HK-2 (cell line): ENCODE measurements at regions not wholly inside any gene's neighbourhood (a gene's known extent, or its start where the extent isn't known, plus 50 kb on each side); places are given as distances from the start of the nearest gene placed in this dataset.
"Not testable (repeated sequence)": the region's sequence is repeated elsewhere in the genome, so short reads cannot be mapped to it uniquely, and the experiment has no call there.

Experiments used
- DNase-seq: peaks from one replicate; pipeline ENCODE4 v3.0.0-alpha.2; 2018; ENCODE audit not compliant: unreplicated experiment

DNA sequence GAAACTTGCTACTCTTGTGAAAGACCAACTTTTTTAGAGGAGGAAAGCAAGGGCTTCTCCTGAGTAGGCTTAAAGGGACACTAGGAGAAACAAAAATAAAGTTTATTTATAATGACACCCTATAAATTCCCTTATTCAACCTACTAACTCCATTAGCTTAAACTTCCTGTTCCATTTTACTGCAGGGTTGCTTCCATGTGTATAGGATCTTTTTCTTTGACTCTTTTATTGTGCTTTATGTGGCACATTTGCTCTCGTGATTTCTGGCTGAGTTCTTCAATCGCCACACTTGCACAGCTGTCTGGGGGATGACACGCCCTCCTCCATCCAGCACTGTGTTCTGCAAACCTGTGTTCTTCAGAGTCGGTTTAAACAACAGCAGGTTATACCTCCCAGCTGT lies 225.7 kb upstream of the NPVF start:
- no peak for DNase-seq

- DNase-seq: no peak
These were observed 226.3 kb upstream of the NPVF start for GRCh38 chr7:25454562-25455041.

- no peak for DNase-seq
These were observed 227.5 kb upstream of the NPVF start for GRCh38 chr7:25455683-25456251.

- no peak for DNase-seq
These were observed 228.3 kb upstream of the NPVF start for GRCh38 chr7:25456467-25457171.

DNA sequence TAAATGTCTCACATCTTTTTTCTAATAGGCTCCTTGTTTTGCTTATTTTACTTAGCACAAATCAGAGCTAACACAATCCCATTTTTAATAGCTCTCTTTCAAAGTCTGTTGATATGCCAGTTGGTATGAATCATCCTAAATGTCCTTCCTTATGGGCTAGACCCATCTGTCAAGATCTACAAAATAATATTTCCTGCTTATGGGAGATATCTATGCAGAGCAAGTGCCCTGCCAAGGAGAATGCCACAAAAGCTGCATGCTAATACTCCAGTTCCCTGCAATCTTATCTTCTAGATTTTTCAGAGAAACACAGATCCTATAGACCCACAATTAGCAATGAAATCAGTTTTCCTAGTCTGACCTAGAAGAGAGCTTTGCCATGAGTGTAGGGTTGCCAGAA lies 230.8 kb upstream of the NPVF start:
- no peak for DNase-seq

DNA sequence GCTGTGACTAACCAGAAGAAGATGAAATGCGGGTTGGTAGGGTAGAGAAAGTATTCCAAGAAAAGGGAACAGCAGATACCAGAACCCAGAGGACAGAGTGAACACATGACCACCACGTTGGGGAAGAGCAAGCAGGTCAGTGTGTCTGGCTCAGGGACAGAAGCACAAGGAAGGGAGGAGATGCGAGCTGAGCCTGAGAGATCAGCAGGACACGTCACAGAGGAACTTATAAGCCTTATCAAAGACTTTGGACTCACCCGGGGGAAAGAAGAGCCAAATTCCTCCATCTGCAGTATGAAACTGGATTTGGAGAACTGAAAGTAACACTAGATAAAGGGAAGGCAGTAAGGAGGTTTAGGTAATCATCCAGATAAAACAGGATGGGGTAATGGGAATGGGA lies 232.1 kb upstream of the NPVF start:
- no peak for DNase-seq

DNA sequence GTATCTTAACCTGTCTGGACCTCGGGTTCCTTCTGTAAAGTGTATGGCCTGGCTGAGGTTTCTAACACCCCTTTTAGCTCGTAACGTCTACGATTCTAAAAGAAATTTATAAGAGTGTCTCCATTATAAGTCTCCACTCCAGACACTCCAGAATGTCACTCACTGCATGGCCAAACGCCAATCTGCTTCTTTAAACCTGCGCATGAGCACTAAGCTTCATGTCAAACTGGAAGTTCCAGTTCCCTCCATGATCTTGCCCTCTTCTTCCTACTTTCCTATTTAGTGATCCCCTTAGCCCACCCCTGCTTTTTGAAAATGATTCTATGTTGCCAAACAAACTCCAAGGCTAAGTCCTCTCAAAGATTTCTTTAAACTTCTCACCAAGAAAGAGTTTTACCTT lies 241.4 kb upstream of the NPVF start:
- DNase-seq: no peak

- DNase-seq: no peak
These were observed 248.7 kb upstream of the NPVF start for GRCh38 chr7:25476863-25477499.

DNA sequence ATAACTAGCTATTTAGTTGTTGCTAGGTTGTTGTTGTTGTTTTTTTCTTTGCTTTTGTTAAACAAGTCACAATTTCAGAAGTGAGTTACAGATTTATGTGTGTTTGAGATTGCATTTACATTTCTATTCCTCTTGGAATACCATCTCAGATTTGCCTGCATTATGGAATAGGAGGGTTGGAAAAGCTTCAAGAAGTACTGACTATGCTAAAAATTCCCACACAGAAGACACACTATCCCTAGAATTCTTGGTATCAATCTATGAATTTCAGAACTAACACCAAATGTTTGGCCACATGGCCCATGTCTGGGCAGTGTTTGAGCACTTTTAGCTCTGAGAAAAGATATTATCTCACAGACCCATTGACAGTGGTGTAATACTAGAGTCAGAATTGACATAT lies 249.9 kb upstream of the NPVF start:
- DNase-seq: not testable (repeated sequence)

- DNase-seq: no peak
These were observed 250.6 kb upstream of the NPVF start for GRCh38 chr7:25478925-25479324.

- no peak for DNase-seq
These were observed 253.6 kb upstream of the NPVF start for GRCh38 chr7:25481891-25482290.

- no peak for DNase-seq
These were observed 254.3 kb upstream of the NPVF start for GRCh38 chr7:25482631-25483030.

DNA sequence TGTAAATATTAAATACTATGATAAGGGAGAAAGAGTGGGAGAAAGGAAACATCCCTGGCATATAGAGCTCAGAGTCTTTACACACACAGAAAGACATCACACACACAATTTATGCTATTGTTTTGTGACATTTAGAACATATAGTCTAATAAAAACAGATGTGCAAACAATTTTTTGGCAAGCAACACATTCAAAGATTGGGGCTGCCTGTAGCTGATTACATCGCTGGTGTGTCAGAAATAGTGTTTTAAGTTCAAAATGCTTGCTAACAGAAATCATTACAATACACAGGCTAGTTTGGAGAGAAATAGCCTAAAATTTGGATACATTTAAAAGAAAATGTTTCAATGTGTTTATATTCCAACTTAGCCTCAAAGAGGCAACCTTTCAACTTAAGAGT lies 256.7 kb upstream of the NPVF start:
- no peak for DNase-seq

- no peak for DNase-seq
These were observed 258.4 kb upstream of the NPVF start for GRCh38 chr7:25486656-25487055.

DNA sequence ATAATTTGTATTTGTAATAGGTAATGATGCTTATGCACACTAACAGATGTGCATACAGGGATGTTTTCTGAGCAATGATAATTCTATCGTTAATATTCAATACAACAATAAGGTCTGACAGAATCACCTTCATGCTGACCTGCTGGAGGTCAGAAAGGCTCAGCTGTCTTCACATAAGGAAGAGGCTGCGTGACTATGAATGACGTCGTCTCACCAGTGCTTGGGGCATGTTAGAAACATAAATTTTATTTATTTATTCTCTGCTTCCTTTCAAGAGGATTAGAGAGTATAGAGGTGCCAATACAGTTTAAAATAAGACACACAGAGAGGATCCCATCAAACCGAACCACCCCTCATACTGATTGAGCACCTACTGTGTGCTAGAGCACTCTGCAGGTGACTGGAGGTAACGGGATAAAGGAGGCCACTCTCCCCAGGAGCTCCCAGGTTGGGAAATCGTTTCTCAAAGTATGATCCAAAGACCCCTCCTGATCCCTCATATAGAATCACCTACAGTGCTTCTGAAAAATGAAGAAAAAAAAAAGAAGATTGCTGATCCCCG lies 265.6 kb upstream of the NPVF start:
- DNase-seq: no peak

DNA sequence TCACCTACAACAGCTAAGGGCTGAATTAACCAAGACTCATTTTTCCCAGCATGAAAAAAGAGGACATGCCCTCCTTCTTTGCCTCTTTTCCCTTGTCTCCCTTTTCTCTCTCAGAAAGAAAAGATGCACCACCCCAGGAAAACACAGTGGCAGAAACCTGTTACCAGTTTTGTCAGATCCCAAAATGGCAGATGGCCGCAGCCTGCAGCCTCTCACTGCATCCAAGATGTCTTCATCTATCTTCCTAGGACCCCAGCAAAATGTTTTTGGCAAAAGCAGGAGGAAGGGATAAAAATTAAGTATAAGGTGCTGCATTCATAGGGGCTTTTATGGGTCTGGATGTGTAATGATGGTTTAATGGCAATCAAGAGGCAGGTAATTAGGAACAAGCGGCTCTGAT lies 266.6 kb upstream of the NPVF start:
- DNase-seq: no peak

DNA sequence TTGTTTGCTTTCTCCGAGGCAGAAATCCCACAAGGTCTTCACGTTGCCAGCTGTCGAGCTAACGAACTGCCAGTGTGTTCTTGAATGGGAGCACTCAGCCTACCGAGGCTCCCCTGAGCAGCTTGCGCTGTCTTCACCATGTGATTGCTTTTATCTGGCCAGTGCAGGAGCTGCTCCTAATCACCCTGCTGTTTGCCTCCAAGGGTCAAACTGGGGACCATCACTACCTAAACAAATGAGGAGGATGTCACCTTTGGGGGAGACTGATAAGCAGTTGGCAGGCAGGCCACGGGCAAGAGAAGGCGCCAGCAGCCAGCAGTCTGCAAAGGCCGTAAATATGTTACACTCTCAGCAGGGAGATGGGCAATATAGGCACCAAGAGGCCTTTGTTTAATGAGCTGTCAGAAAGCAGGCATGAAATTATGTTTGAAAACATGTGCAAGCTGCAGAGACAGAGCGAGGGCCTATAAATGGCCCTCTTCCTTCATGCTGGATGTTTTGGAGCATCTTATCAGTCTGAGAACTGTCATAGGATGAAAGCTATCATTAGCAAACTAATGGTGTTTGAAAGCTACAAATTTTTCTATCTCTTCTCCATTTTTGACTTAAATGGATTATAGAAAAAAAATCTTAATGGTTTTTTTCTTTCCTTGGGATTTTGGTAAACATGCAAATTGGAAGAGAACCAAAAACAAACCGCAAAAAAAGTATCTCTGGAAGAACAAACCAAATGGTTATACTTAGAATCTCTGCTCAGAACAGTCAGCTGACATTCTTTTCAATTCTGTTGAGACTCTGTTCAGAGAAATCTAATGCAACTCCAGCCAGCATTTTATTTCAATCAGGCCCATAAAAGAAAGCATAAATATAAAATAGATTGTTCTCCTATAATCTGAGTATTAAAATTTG lies 267.3 kb upstream of the NPVF start:
- no peak for DNase-seq

DNA sequence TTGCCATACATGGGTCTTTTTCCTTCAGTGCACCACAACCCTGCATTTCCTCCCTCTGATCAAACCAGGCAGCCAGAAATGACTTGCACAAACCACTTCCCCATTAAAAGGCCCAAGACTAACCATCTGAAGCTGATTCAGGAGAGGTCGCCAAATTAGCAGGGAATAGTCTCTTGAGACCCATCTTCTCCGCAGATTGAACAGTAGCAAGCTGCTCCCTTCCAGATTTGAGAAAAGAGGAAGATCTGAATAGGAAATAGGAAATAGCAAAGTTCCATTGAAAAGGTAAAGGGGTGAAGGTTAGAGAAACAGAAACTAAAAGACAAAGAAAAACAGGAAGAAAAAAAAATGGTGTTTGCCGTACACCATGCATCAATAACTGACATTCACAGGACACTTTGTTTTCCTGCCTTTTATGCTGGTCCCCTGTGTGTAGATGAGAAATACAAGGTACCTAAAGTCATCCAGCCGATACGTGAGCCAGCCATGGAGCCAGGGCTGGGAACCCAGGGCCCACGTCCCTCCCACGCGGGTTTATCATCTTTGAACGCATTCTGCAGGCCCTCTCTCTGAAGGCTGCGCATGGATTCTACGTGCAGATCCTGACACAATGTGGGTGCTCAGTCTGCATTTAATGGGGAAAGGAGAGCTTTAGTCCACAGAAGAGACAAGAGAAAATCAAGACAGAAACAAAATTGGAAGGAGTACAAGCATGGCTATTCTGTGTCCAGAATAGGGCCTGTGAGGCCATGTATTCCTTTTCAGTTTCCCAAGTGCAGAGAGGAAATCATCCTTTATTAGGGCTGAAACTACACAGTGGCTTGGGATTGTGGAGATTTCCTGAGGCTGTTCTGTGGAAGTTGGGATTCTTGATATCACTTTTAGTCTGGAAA lies 268.4 kb upstream of the NPVF start:
- no peak for DNase-seq

- DNase-seq: no peak
These were observed 272.2 kb upstream of the NPVF start for GRCh38 chr7:25500393-25500921.

- no peak for DNase-seq
These were observed 275.0 kb upstream of the NPVF start for GRCh38 chr7:25503306-25503705.
